K562 (cell line): ENCODE measurements at regions not wholly inside any gene's neighbourhood (a gene's known extent, or its start where the extent isn't known, plus 50 kb on each side); places are given as distances from the start of the nearest gene placed in this dataset.

Experiments used
- ATAC-seq: fragments of 200-7000 bp; cut with Tn5 transposase; 3 replicates; pipeline ENCODE4 v1.9.1; 2020; ENCODE audit warnings: moderate library complexity
- BruUV-seq: library from RNA; stranded (reverse); fragments of 400-500 nt; replicated peaks from 2 replicates; lab custom pipeline; 2021; lab: Mats Ljungman, UMichigan
- CTCF ChIA-PET: fragments of 300-600 bp; formaldehyde crosslinking; extraction: SDS; loops from one replicate; lab custom pipeline; 2021; ENCODE audit warnings: low intra/inter-chr PET ratio; lab: Yijun Ruan, JAX
- POLR2A ChIA-PET: fragments of 300-600, 350-650 bp; sonication (Branson Sonifier 250); formaldehyde crosslinking; extraction: SDS; loops from one replicate; lab custom pipeline; 2021; ENCODE audit warnings: antibody characterized with exemption, inconsistent platforms; lab: Yijun Ruan, JAX
- DNase-seq, 4 experiments: peaks; one replicate each; pipeline versions ENCODE4 v3.0.0 to v3.0.0-alpha.2; 2011 to 2018; ENCODE audit warnings: low spot score in 3 of 4, mixed read lengths in 3 of 4; ENCODE audit errors: extremely low read depth in 1 of 4
- FAIRE-seq: peaks from 2 replicates; lab custom pipeline; 2011; peaks lifted over from hg19 to GRCh38; lab: Jason Lieb, UNC
- H2AFZ ChIP-seq: 2 replicates; pipeline ENCODE4 v1.6.0; 2011; ENCODE audit warnings: low read depth, low read length, control low read depth, inconsistent platforms
- H3K27ac ChIP-seq: fragments of 200-600 bp; 3 replicates; pipeline ENCODE4 v1.8.0; 2011; ENCODE audit warnings: low read depth, mild to moderate bottlenecking, control low read depth, inconsistent platforms, low read length, moderate library complexity, mixed read lengths; ENCODE audit errors: extremely low read depth
- H3K27me3 ChIP-seq, 2 experiments: fragments of 300-600 bp in 1 of 2; 2 replicates in 1 of 2; 3 replicates in 1 of 2; pipeline versions ENCODE4 v1.6.0 to v1.8.0; 2011; ENCODE audit warnings: inconsistent platforms in 2 of 2, low read length in 2 of 2, mild to moderate bottlenecking in 1 of 2, mixed read lengths in 1 of 2, moderate library complexity in 1 of 2; ENCODE audit not compliant: control insufficient read depth in 2 of 2, insufficient read depth in 2 of 2
- H3K36me3 ChIP-seq: fragments of 300-600 bp; 3 replicates; pipeline ENCODE4 v1.8.0; 2011; ENCODE audit warnings: mild to moderate bottlenecking, low read length, inconsistent platforms; ENCODE audit not compliant: control insufficient read depth, insufficient read depth
- H3K4me1 ChIP-seq, 2 experiments: fragments of 200-600 bp in 1 of 2; replicated peaks in 1 of 2; 2 replicates in 1 of 2; 3 replicates in 1 of 2; pipeline versions ENCODE4 v1.5.1 to v1.8.0; 2011; ENCODE audit warnings: inconsistent platforms in 2 of 2, low read length in 2 of 2, mild to moderate bottlenecking in 1 of 2, mixed read lengths in 1 of 2, moderate library complexity in 1 of 2; ENCODE audit not compliant: control insufficient read depth in 2 of 2, insufficient read depth in 2 of 2
- H3K4me2 ChIP-seq: 2 replicates; pipeline ENCODE4 v1.6.1; 2011; ENCODE audit warnings: low read length, control low read depth, inconsistent platforms, mixed read lengths; ENCODE audit not compliant: insufficient read depth
- H3K4me3 ChIP-seq: fragments of 200-600 bp; sonication (generic), shearing (Covaris generic); 2 replicates; pipeline ENCODE4 v1.5.1; 2016; ENCODE audit warnings: control low read depth, inconsistent platforms
- H3K79me2 ChIP-seq: fragments of 200-600 bp; 3 replicates; pipeline ENCODE4 v1.8.0; 2011; ENCODE audit warnings: low read length, inconsistent platforms; ENCODE audit not compliant: control insufficient read depth, insufficient read depth
- H3K9ac ChIP-seq, 2 experiments: 2 replicates each; pipeline versions ENCODE4 v1.6.0 to v1.6.1; 2011; ENCODE audit warnings: low read depth in 2 of 2, low read length in 2 of 2, control low read depth in 1 of 2, inconsistent platforms in 1 of 2, mild to moderate bottlenecking in 1 of 2, mixed read lengths in 1 of 2; ENCODE audit not compliant: insufficient read depth in 1 of 2
- H3K9me1 ChIP-seq: one replicate; pipeline ENCODE4 v1.6.0; 2011; ENCODE audit warnings: inconsistent platforms, mild to moderate bottlenecking, low read length, moderate library complexity; ENCODE audit not compliant: control insufficient read depth, insufficient read depth
- H3K9me3 ChIP-seq: replicated peaks from 2 replicates; pipeline ENCODE4 v1.5.1; 2011; ENCODE audit warnings: low read depth, low read length, inconsistent platforms; ENCODE audit not compliant: control insufficient read depth, insufficient read depth
- H4K20me1 ChIP-seq: replicated peaks from 2 replicates; pipeline ENCODE4 v1.6.1; 2011; ENCODE audit warnings: low read length, inconsistent platforms, mixed read lengths; ENCODE audit not compliant: control insufficient read depth, insufficient read depth
- CBX5 ChIP-seq: IDR thresholded peaks from 2 replicates; pipeline ENCODE4 v1.6.1; 2014; ENCODE audit warnings: low read depth, borderline replicate concordance
- CHCHD3 ChIP-seq: fragments of 250-450 bp; sonication (Bioruptor Pico); IDR thresholded peaks from 2 replicates; pipeline ENCODE4 v2.1.2; 2022; ENCODE audit warnings: mild to moderate bottlenecking
- CHD1 ChIP-seq: fragments of 200-600 bp; sonication (generic); IDR thresholded peaks from one replicate; pipeline ENCODE4 v1.6.1; 2012; ENCODE audit warnings: mild to moderate bottlenecking, moderate library complexity, low read length, inconsistent platforms
- CREM ChIP-seq: IDR thresholded peaks from 2 replicates; pipeline ENCODE4 v1.6.1; 2014; ENCODE audit warnings: antibody characterized with exemption, low read depth
- NFIC ChIP-seq: fragments of 450-650 bp; IDR thresholded peaks from 2 replicates; pipeline ENCODE4 v1.6.1; 2017; ENCODE audit warnings: mild to moderate bottlenecking, inconsistent platforms
- PRMT5 ChIP-seq: sonication (generic); formaldehyde crosslinking; IDR thresholded peaks from 2 replicates; pipeline ENCODE4 v1.5.0; 2020; ENCODE audit warnings: missing genetic modification reagents
- RBM15 ChIP-seq: fragments of 200-400 bp; formaldehyde crosslinking; IDR thresholded peaks from 2 replicates; pipeline ENCODE4 v1.6.1; 2018; ENCODE audit warnings: mild to moderate bottlenecking, low read length, moderate library complexity; ENCODE audit not compliant: insufficient read depth
- RFX7 ChIP-seq: fragments of 250-450 bp; sonication (Bioruptor Pico); IDR thresholded peaks from 2 replicates; pipeline ENCODE4 v1.5.1; 2021; ENCODE audit warnings: mild to moderate bottlenecking
- ZBED1 ChIP-seq: IDR thresholded peaks from 2 replicates; pipeline ENCODE4 v1.6.1; 2014
- ZFP36 ChIP-seq: fragments of 150-350 bp; IDR thresholded peaks from 2 replicates; pipeline ENCODE4 v1.6.1; 2018; ENCODE audit warnings: low read length, low read depth; ENCODE audit not compliant: partially characterized antibody
- ZNF696 ChIP-seq: fragments of 250-450 bp; sonication (Bioruptor Pico); conservative IDR thresholded peaks from 2 replicates; pipeline ENCODE4 v1.4.0; 2020; ENCODE audit warnings: mild to moderate bottlenecking, moderate library complexity
- WGBS: fragments of 100-300 bp; shearing (Covaris generic); methylation state at CpG from one replicate; pipeline ENCODE4 v1.1.6; 2016; ENCODE audit warnings: low coverage, mixed read lengths; ENCODE audit not compliant: insufficient coverage; ENCODE audit errors: missing lambda C conversion rate; 5-methylcytosine and 5-hydroxymethylcytosine counted together
- in situ Hi-C: fragments of 300-500 bp; cut with MboI; formaldehyde crosslinking; loops from 4 replicates; pipeline ENCODE4 v1.15.0; 2018; ENCODE audit warnings: inconsistent platforms, mixed read lengths
- intact Hi-C: fragments of 100-400 bp; cut with micrococcal nuclease; formaldehyde crosslinking; loops from 2 replicates; pipeline ENCODE4 v1.14.2; 2022
- TF ChIP-seq, protein P1 (sequence below): fragments of 250-450 bp; sonication (Bioruptor Pico); IDR thresholded peaks from 2 replicates; pipeline ENCODE4 v1.8.0; 2021; ENCODE audit warnings: moderate library complexity, mild to moderate bottlenecking, inconsistent platforms
- TF ChIP-seq, protein P2 (sequence below): fragments of 250-450 bp; sonication (Bioruptor Pico); IDR thresholded peaks from 2 replicates; pipeline ENCODE4 v1.8.0; 2022; ENCODE audit warnings: inconsistent platforms
- TF ChIP-seq, protein P3 (sequence below): sonication (generic); formaldehyde crosslinking; IDR thresholded peaks from 2 replicates; pipeline ENCODE4 v1.8.0; 2022; ENCODE audit warnings: mild to moderate bottlenecking, missing genetic modification reagents
- TF ChIP-seq, protein P4 (sequence below), 2 experiments: fragments of 450-650 bp; formaldehyde crosslinking in 1 of 2; IDR thresholded peaks; 2 replicates each; pipeline versions ENCODE4 v1.4.0 to v1.6.1; 2014 to 2020; ENCODE audit warnings: mild to moderate bottlenecking in 2 of 2, borderline replicate concordance in 1 of 2, low read depth in 1 of 2

DNA sequence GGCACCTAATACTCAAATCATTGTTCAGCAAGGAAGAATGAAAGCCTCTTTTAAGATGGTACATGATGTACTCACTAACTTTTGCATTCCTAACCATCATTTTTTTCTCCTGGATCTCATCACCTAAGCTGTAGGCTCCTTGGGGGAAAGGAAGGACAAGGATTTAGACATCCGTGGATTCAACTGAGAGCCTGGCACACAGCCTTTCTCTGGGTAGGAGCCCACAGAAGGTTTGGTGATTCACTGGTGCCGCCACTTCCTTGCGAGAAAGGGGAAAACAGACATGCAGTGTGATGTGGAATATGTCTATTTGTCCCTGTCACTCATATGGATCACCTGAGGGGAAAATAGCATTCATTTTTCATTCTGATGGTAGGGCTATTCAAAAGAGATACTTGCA is 147.3 kb downstream of the PCDH7 start:
- WGBS = 0% methylated on average over 3 of the region's 3 CpGs
- ChIA-PET CTCF (no interaction called here), POLR2A (no interaction called here)
- no peak for DNase-seq
- intact Hi-C loops (no loop called here), in situ Hi-C loops (no loop called here)
- no peak overlapping the region for H2AFZ ChIP-seq
- H3K79me2 ChIP-seq = no peaks in the 10 kb centered on the region
- no peaks in the 10 kb centered on the region for H3K36me3 ChIP-seq
- H3K27me3 ChIP-seq = no peaks in the 10 kb centered on the region
- no peak overlapping the region for H3K4me2 ChIP-seq
- no peak for ATAC-seq
- no peaks in the 10 kb centered on the region; the same call in 1 of the 2 replicates for H3K9me3 ChIP-seq
- FAIRE-seq = no peak
- no TSS peak for BruUV-seq
- H3K4me3 ChIP-seq = no peak overlapping the region
- H4K20me1 ChIP-seq = no peaks in the 10 kb centered on the region
- no peaks in the 10 kb centered on the region for H3K9me1 ChIP-seq
- no peak for TF ChIP-seq CHCHD3 (CRISPR knock-in tag)
- TF ChIP-seq, protein P1, sequence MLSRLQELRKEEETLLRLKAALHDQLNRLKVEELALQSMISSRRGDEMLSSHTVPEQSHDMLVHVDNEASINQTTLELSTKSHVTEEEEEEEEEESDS (CRISPR knock-in tag) = no peak
- TF ChIP-seq, protein P2, sequence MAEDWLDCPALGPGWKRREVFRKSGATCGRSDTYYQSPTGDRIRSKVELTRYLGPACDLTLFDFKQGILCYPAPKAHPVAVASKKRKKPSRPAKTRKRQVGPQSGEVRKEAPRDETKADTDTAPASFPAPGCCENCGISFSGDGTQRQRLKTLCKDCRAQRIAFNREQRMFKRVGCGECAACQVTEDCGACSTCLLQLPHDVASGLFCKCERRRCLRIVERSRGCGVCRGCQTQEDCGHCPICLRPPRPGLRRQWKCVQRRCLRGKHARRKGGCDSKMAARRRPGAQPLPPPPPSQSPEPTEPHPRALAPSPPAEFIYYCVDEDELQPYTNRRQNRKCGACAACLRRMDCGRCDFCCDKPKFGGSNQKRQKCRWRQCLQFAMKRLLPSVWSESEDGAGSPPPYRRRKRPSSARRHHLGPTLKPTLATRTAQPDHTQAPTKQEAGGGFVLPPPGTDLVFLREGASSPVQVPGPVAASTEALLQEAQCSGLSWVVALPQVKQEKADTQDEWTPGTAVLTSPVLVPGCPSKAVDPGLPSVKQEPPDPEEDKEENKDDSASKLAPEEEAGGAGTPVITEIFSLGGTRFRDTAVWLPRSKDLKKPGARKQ = no peak
- TF ChIP-seq ZFP36 = no peak
- TF ChIP-seq, protein P3, sequence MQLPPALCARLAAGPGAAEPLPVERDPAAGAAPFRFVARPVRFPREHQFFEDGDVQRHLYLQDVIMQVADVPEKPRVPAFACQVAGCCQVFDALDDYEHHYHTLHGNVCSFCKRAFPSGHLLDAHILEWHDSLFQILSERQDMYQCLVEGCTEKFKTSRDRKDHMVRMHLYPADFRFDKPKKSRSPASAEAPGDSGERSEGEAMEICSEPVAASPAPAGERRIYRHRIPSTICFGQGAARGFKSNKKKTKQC (CRISPR knock-in tag) = no peak
- TF ChIP-seq RFX7 (CRISPR knock-in tag) = no peak
- no peak for TF ChIP-seq ZNF696 (CRISPR knock-in tag)
- TF ChIP-seq, protein P4, sequence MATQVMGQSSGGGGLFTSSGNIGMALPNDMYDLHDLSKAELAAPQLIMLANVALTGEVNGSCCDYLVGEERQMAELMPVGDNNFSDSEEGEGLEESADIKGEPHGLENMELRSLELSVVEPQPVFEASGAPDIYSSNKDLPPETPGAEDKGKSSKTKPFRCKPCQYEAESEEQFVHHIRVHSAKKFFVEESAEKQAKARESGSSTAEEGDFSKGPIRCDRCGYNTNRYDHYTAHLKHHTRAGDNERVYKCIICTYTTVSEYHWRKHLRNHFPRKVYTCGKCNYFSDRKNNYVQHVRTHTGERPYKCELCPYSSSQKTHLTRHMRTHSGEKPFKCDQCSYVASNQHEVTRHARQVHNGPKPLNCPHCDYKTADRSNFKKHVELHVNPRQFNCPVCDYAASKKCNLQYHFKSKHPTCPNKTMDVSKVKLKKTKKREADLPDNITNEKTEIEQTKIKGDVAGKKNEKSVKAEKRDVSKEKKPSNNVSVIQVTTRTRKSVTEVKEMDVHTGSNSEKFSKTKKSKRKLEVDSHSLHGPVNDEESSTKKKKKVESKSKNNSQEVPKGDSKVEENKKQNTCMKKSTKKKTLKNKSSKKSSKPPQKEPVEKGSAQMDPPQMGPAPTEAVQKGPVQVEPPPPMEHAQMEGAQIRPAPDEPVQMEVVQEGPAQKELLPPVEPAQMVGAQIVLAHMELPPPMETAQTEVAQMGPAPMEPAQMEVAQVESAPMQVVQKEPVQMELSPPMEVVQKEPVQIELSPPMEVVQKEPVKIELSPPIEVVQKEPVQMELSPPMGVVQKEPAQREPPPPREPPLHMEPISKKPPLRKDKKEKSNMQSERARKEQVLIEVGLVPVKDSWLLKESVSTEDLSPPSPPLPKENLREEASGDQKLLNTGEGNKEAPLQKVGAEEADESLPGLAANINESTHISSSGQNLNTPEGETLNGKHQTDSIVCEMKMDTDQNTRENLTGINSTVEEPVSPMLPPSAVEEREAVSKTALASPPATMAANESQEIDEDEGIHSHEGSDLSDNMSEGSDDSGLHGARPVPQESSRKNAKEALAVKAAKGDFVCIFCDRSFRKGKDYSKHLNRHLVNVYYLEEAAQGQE (IDR thresholded peaks at IDR 0.05; ENCODE audit: borderline replicate concordance) = no peak
- TF ChIP-seq, protein P4 (CRISPR knock-in tag; IDR thresholded peaks at IDR 0.05; ENCODE audit: low read depth) = no peak
- no peak for TF ChIP-seq RBM15
- TF ChIP-seq CHD1 = no peak
- no peak for TF ChIP-seq CBX5
- no peak for TF ChIP-seq ZBED1
- TF ChIP-seq PRMT5 = no peak
- TF ChIP-seq NFIC = no peak
- no peak for TF ChIP-seq CREM
- TF ChIP-seq, all 486 proteins: peak for 0
- Histone ChIP-seq H3K9ac (no peak overlapping the region), H3K4me1 (no peaks in the 10 kb centered on the region), H3K27ac (no peak overlapping the region)
